Stimulated activated memory B cell treated with anti-CD40 and anti-IgM and Interleukin-4, amounts not matched to agents 10 μg/mL and 1 μg/mL and 100 μg/mL, for 72 hours (primary cell): ENCODE measurements at regions not wholly inside any gene's neighbourhood (a gene's known extent, or its start where the extent isn't known, plus 50 kb on each side); places are given as distances from the start of the nearest gene placed in this dataset.

Experiments
- ATAC-seq: fragments of 150-1000 bp; cut with Tn5 transposase; 2 replicates; pipeline ENCODE4 v1.10.0; 2021
- H3K27ac Mint-ChIP-seq: one replicate; pipeline ENCODE4 v1.8.0; 2022; ENCODE audit warnings: mild to moderate bottlenecking, mixed read lengths
- H3K27me3 Mint-ChIP-seq: one replicate; pipeline ENCODE4 v1.8.0; 2022; ENCODE audit warnings: mixed read lengths
- H3K36me3 Mint-ChIP-seq: one replicate; pipeline ENCODE4 v1.8.0; 2022; ENCODE audit warnings: mixed read lengths
- H3K4me1 Mint-ChIP-seq: one replicate; pipeline ENCODE4 v1.8.0; 2022; ENCODE audit warnings: mixed read lengths
- H3K4me3 Mint-ChIP-seq: one replicate; pipeline ENCODE4 v1.8.0; 2022; ENCODE audit warnings: mild to moderate bottlenecking, moderate library complexity, mixed read lengths
- H3K9me3 Mint-ChIP-seq: one replicate; pipeline ENCODE4 v1.8.0; 2022; ENCODE audit warnings: mixed read lengths

DNA sequence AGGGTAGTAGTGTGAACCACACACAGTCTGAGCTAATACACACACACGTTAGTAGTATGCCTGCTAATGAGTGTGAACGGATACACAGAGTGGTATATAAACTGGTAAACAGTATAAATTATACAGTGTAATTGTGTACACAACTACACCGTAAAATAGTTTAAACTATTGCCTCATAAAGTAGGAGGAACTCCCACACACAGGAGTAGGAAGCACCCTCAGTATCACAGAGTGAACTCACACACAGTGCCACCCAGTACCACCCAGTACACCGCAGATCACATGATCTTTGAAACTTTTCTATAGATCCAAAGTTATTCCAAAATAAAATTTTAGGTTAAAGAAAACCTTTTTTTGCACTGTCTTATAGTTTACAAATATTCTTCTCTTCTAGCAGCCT lies 275.1 kb downstream of the ADGRA3 start:
- H3K27ac Mint-ChIP-seq, result no peak overlapping the region
- H3K4me1 Mint-ChIP-seq, result no peaks in the 10 kb centered on the region
- ATAC-seq, result peak; percentile 18
- H3K36me3 Mint-ChIP-seq, result no peaks in the 10 kb centered on the region
- no peaks in the 10 kb centered on the region for H3K27me3 Mint-ChIP-seq
- H3K4me3 Mint-ChIP-seq, result no peak overlapping the region
- peaks cover 3% of the 10 kb centered on the region for H3K9me3 Mint-ChIP-seq

GRCh38 chr4:22238742-22239141 lies 277.1 kb downstream of the ADGRA3 start:
- H3K9me3 Mint-ChIP-seq, result peaks cover 3% of the 10 kb centered on the region
- H3K36me3 Mint-ChIP-seq, result no peaks in the 10 kb centered on the region
- H3K4me1 Mint-ChIP-seq, result no peaks in the 10 kb centered on the region
- H3K27ac Mint-ChIP-seq, result no peak overlapping the region
- no peak for ATAC-seq
- H3K4me3 Mint-ChIP-seq, result no peak overlapping the region
- H3K27me3 Mint-ChIP-seq, result no peaks in the 10 kb centered on the region

- H3K36me3 Mint-ChIP-seq, result no peaks in the 10 kb centered on the region
- H3K27me3 Mint-ChIP-seq, result no peaks in the 10 kb centered on the region
- H3K4me1 Mint-ChIP-seq, result no peaks in the 10 kb centered on the region
- no peak overlapping the region for H3K4me3 Mint-ChIP-seq
- peaks cover 3% of the 10 kb centered on the region for H3K9me3 Mint-ChIP-seq
- H3K27ac Mint-ChIP-seq, result no peak overlapping the region
- ATAC-seq, result no peak
Measured at GRCh38 chr4:22237846-22238494, 277.9 kb downstream of the ADGRA3 start.

GRCh38 chr4:22237155-22237751 lies 278.6 kb downstream of the ADGRA3 start:
- no peak overlapping the region for H3K4me3 Mint-ChIP-seq
- no peaks in the 10 kb centered on the region for H3K4me1 Mint-ChIP-seq
- ATAC-seq, result no peak
- no peak overlapping the region for H3K27ac Mint-ChIP-seq
- H3K27me3 Mint-ChIP-seq, result no peaks in the 10 kb centered on the region
- no peaks in the 10 kb centered on the region for H3K36me3 Mint-ChIP-seq
- peaks cover 3% of the 10 kb centered on the region for H3K9me3 Mint-ChIP-seq

GRCh38 chr4:22235698-22236097 lies 280.2 kb downstream of the ADGRA3 start:
- Mint-ChIP-seq H3K4me1 (no peaks in the 10 kb centered on the region), H3K27ac (no peak overlapping the region), H3K9me3 (peaks cover 3% of the 10 kb centered on the region), H3K4me3 (no peak overlapping the region), H3K27me3 (no peaks in the 10 kb centered on the region), H3K36me3 (no peaks in the 10 kb centered on the region)
- ATAC-seq, result no peak

DNA sequence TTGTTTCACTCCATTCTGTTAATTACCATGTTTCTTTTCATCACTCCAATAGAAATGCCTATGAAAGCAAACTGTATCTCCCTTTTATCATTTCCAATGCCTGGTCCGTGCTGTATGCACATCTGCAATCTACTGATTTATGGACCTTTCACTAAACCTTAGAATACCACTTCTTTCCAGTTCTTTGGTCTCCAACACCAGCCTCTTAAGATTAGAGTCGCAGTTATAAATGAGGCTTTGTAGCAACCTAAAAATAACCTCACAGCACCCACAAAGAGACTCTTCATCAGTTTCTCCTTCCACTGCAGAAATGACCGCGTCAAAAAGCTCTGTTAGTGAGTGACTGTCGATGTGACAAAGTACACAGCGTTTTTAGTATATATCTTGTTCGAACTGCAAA lies 282.6 kb downstream of the ADGRA3 start:
- Mint-ChIP-seq H3K4me3 (no peak overlapping the region), H3K36me3 (no peaks in the 10 kb centered on the region), H3K27me3 (no peaks in the 10 kb centered on the region), H3K9me3 (peaks cover 3% of the 10 kb centered on the region), H3K4me1 (no peaks in the 10 kb centered on the region), H3K27ac (no peak overlapping the region)
- no peak for ATAC-seq

DNA sequence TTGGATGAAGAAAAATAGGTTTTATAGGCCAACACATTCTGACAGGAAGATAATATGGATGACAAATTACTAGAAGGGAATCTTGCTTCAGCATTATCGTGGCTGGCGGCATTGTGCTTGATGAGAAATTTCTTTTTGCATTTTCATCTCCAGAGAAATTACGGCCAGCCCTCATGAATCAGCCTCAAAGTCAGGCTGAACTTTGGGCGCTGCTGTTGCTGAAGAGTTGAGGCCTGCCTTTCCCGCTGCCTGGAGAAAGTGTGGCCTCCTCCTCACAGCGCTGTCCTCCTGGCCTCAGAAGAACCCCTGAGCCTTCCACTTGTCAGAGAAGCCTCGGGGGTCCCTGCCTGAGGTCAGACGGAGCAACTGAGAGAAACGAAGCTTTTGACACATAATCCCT lies 272.4 kb upstream of the KCNIP4 start:
- no peak overlapping the region for H3K27ac Mint-ChIP-seq
- no peaks in the 10 kb centered on the region for H3K4me1 Mint-ChIP-seq
- H3K27me3 Mint-ChIP-seq, result no peaks in the 10 kb centered on the region
- ATAC-seq, result no peak
- no peak overlapping the region for H3K4me3 Mint-ChIP-seq
- no peaks in the 10 kb centered on the region for H3K36me3 Mint-ChIP-seq
- peaks cover 5% of the 10 kb centered on the region for H3K9me3 Mint-ChIP-seq

DNA sequence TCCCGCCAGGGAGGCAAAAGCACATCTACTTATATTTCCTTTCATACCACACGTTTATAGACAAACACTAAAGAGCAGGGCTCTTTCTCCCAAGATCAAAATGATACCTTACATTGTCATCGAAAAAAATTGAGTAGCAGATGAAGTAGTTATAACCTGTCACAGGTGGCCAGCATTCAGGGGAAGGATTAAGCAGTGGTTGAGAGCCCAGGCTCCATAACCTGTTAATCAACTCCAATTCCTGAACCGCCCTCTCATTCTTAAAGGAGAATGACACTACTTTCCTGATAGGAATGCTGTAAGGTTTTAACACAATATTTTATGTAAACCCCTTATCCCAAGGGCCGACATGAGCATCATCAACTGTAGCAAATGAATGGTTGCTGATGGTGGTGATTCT lies 268.9 kb upstream of the KCNIP4 start:
- Mint-ChIP-seq H3K27ac (no peak overlapping the region), H3K9me3 (peaks cover 5% of the 10 kb centered on the region), H3K27me3 (no peaks in the 10 kb centered on the region), H3K4me3 (no peak overlapping the region), H3K36me3 (no peaks in the 10 kb centered on the region), H3K4me1 (no peaks in the 10 kb centered on the region)
- no peak for ATAC-seq

DNA sequence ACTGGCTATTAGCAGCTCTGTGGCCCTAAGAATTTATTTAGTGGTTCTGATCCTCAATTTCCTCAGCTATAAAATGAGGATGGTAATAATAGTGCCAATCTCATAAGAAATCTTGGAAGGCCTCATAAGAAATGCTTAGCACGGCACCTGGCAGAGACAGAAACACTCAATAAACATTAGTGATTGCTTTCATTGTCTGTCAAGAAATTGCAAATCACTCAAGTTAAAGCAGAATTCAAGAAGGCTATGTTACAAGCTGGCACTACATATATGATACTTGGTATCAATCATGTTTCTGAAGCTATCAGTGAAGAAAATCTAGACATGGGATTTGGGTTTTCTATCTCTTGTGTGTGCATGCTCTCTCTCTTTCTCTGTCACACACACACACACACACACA lies 267.7 kb upstream of the KCNIP4 start:
- H3K4me1 Mint-ChIP-seq, result no peaks in the 10 kb centered on the region
- ATAC-seq, result no peak
- H3K36me3 Mint-ChIP-seq, result no peaks in the 10 kb centered on the region
- H3K27ac Mint-ChIP-seq, result no peak overlapping the region
- no peaks in the 10 kb centered on the region for H3K27me3 Mint-ChIP-seq
- no peak overlapping the region for H3K4me3 Mint-ChIP-seq
- peaks cover 5% of the 10 kb centered on the region for H3K9me3 Mint-ChIP-seq

DNA sequence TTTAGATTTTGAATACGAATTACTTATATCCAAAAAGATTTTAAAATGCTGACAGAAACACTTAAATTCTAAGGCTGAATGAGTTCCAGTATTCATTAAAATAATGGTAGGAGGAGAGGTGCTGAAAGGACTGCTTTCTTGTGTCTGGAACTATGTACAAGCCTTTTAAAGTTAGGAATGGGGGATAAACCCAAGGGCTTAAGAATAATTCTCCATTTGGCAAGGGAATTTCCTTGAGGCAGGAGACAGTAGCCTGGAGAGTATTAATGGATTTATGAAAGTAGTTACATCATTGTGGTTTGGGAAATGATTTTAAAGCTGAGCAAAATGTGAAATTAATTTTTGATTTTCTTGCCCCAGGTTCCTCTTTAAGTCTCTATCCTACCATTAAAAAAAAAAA lies 266.5 kb upstream of the KCNIP4 start:
- no peaks in the 10 kb centered on the region for H3K4me1 Mint-ChIP-seq
- peaks cover 5% of the 10 kb centered on the region for H3K9me3 Mint-ChIP-seq
- H3K27me3 Mint-ChIP-seq, result no peaks in the 10 kb centered on the region
- H3K4me3 Mint-ChIP-seq, result no peak overlapping the region
- no peak for ATAC-seq
- no peaks in the 10 kb centered on the region for H3K36me3 Mint-ChIP-seq
- H3K27ac Mint-ChIP-seq, result no peak overlapping the region

- no peak overlapping the region for H3K27ac Mint-ChIP-seq
- no peak for ATAC-seq
- H3K4me3 Mint-ChIP-seq, result no peak overlapping the region
- no peaks in the 10 kb centered on the region for H3K4me1 Mint-ChIP-seq
- no peaks in the 10 kb centered on the region for H3K36me3 Mint-ChIP-seq
- H3K9me3 Mint-ChIP-seq, result no peaks in the 10 kb centered on the region
- no peaks in the 10 kb centered on the region for H3K27me3 Mint-ChIP-seq
Measured at GRCh38 chr4:22203711-22204011, 255.1 kb upstream of the KCNIP4 start.

DNA sequence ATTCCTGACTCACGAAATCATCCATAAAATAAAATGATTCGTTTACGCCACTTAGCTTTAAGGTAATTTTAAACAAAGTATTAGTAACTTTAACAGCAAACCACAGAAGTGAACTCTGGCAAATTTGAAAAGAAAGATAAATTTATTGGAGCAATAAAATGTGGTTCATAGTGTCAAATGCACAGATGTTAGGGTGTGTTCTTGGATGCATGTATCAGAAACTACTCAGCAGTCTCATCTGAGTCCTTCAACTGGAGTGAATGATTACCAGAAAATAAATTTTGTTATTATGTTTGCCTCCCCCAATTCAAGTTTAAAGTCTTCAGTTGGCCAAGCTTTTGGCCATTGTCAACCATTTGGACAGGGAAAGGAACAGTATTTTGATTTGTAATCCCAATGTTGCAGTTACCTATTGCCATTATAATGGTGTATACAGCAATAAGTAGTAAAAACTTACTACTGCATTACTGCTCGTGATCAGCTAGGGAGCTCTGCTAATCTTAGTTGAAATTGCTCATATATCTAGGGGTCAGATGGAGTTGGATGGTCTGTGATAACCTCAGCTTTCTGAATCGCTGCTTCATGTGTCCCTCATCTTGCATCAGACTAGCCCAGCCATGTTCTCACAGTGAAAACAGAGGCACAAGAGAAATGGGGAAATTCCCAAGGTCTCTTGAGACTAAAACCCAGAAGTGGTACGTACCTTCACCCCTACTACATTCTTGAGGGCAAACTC lies 254.6 kb upstream of the KCNIP4 start:
- peaks cover 3% of the 10 kb centered on the region for H3K9me3 Mint-ChIP-seq
- no peaks in the 10 kb centered on the region for H3K4me1 Mint-ChIP-seq
- H3K27me3 Mint-ChIP-seq, result no peaks in the 10 kb centered on the region
- no peak overlapping the region for H3K27ac Mint-ChIP-seq
- no peaks in the 10 kb centered on the region for H3K36me3 Mint-ChIP-seq
- no peak for ATAC-seq
- H3K4me3 Mint-ChIP-seq, result no peak overlapping the region

DNA sequence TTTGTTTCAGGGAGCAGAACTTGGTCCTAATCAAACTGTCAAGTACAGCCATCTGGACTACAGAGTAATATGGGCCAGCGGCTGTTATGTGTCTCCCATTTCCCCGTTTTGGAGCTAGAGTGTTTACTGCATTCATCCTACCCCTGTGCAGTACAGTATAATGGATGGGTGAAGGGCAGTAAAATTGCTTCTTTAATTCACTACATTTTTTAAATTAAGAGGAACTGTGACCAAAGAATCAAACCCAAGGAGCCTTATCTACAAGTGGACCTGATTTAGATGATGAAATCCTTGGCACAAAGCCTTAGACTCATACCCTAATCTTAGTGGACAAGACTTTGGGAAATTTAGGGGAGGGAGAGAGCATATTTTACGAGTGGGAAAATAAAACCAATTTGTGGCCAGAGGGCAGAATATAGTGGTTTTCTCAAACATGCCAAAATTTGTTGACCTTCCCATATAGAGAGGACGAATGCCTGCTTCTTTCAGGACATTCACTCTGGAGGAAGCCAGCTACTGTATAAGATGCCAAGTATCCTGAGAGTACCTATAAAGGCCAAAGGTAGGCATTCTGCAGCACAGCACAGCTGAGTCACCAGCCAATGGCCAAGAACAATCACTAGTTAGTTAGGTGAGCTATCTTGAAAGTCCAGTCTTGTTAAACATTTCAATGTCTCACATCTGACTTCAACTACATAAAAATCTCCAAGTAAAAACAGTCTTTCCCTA lies 253.8 kb upstream of the KCNIP4 start:
- no peak overlapping the region for H3K27ac Mint-ChIP-seq
- no peak for ATAC-seq
- H3K36me3 Mint-ChIP-seq, result no peaks in the 10 kb centered on the region
- no peak overlapping the region for H3K4me3 Mint-ChIP-seq
- peaks cover 3% of the 10 kb centered on the region for H3K9me3 Mint-ChIP-seq
- no peaks in the 10 kb centered on the region for H3K4me1 Mint-ChIP-seq
- H3K27me3 Mint-ChIP-seq, result no peaks in the 10 kb centered on the region

DNA sequence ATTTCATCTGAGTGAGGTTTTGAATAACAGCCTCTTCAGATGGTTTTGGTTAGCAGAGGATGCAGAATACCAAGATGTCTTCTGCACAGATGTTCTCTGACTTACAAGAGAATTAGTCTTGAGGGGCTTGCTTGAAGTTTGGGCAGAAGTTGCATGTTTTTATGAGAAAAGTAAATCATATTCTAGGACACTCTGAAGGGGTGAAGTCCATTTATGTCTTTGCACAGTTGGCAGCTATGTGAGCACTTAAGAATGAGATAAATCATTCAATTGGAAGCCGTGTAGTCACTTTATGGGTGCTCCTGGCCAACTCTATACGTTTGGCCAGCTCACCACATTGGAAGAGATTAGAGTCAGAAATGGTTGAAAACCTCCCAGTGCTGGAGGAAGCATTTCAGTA lies 252.7 kb upstream of the KCNIP4 start:
- no peak for ATAC-seq
- Mint-ChIP-seq H3K9me3 (peaks cover 3% of the 10 kb centered on the region), H3K4me1 (no peaks in the 10 kb centered on the region), H3K36me3 (no peaks in the 10 kb centered on the region), H3K4me3 (no peak overlapping the region), H3K27me3 (no peaks in the 10 kb centered on the region), H3K27ac (no peak overlapping the region)

- Mint-ChIP-seq H3K9me3 (peaks cover 3% of the 10 kb centered on the region), H3K36me3 (no peaks in the 10 kb centered on the region), H3K27ac (no peak overlapping the region), H3K4me1 (no peaks in the 10 kb centered on the region), H3K4me3 (no peak overlapping the region), H3K27me3 (no peaks in the 10 kb centered on the region)
- ATAC-seq, result no peak
Measured at GRCh38 chr4:22196551-22196950, 248.0 kb upstream of the KCNIP4 start.

DNA sequence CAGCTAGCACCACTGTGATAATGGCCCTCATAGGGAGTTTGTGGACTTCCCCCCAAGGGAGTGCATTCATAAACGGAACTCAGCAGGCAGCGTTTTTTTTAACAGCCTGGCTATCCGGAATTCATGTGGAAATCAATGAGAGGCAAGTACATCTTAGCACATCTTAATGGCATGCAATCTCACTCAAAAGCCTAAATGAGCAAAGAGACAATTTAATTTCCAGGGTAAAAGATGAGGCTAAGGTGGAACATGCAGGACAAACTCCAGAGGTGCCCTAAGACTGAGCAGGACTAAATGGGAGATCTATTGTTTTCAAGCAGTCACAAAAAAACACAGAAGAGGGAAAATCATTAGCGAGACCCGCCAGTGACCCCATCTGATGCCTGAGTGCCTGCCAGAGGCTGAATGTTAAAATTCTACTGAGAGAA lies 243.5 kb upstream of the KCNIP4 start:
- no peak for ATAC-seq
- H3K36me3 Mint-ChIP-seq, result no peaks in the 10 kb centered on the region
- H3K27me3 Mint-ChIP-seq, result no peaks in the 10 kb centered on the region
- H3K9me3 Mint-ChIP-seq, result no peaks in the 10 kb centered on the region
- no peak overlapping the region for H3K27ac Mint-ChIP-seq
- no peak overlapping the region for H3K4me3 Mint-ChIP-seq
- H3K4me1 Mint-ChIP-seq, result no peaks in the 10 kb centered on the region
